Hepatocyte (in vitro differentiated cells): ENCODE measurements at regions not wholly inside any gene's neighbourhood (a gene's known extent, or its start where the extent isn't known, plus 50 kb on each side); places are given as distances from the start of the nearest gene placed in this dataset.

Experiments
- DNase-seq: peaks from one replicate; pipeline ENCODE4 v3.0.0-alpha.2; 2016; ENCODE audit warnings: low spot score
- H2AFZ ChIP-seq: fragments of 200-600 bp; sonication (generic); 2 replicates; pipeline ENCODE4 v1.6.0; 2016; ENCODE audit warnings: antibody characterized with exemption, mild to moderate bottlenecking
- H3K27ac ChIP-seq: fragments of 200-600 bp; sonication (generic); 2 replicates; pipeline ENCODE4 v1.5.1; 2016; ENCODE audit warnings: mild to moderate bottlenecking
- H3K27me3 ChIP-seq: fragments of 200-600 bp; sonication (generic); 2 replicates; pipeline ENCODE4 v1.6.1; 2016
- H3K36me3 ChIP-seq: fragments of 200-600 bp; sonication (generic); replicated peaks from 2 replicates; pipeline ENCODE4 v1.5.1; 2016; ENCODE audit warnings: low read depth; ENCODE audit not compliant: insufficient read depth
- H3K4me1 ChIP-seq: fragments of 200-600 bp; sonication (generic); 2 replicates; pipeline ENCODE4 v1.5.1; 2016; ENCODE audit warnings: mild to moderate bottlenecking, moderate library complexity; ENCODE audit not compliant: insufficient read depth
- H3K4me2 ChIP-seq: fragments of 200-600 bp; sonication (generic); 2 replicates; pipeline ENCODE4 v1.6.0; 2016
- H3K4me3 ChIP-seq: fragments of 200-600 bp; sonication (generic); 2 replicates; pipeline ENCODE4 v1.5.1; 2016; ENCODE audit warnings: mild to moderate bottlenecking
- H3K79me2 ChIP-seq: fragments of 200-600 bp; sonication (generic); 2 replicates; pipeline ENCODE4 v1.6.0; 2017; ENCODE audit warnings: mild to moderate bottlenecking
- H3K9me2 ChIP-seq: fragments of 200-600 bp; sonication (generic); replicated peaks from 2 replicates; pipeline ENCODE4 v1.6.0; 2017; ENCODE audit warnings: mild to moderate bottlenecking; ENCODE audit not compliant: insufficient read depth
- H3K9me3 ChIP-seq: fragments of 200-600 bp; sonication (generic); 2 replicates; pipeline ENCODE4 v1.5.1; 2016; ENCODE audit warnings: low read depth, mild to moderate bottlenecking
- H4K20me1 ChIP-seq: fragments of 200-600 bp; sonication (generic); 2 replicates; pipeline ENCODE4 v1.6.0; 2016; ENCODE audit warnings: mild to moderate bottlenecking; ENCODE audit not compliant: insufficient read depth, poor library complexity, severe bottlenecking
- EZH2 ChIP-seq: fragments of 200-600 bp; sonication (generic); IDR thresholded peaks from 2 replicates; pipeline ENCODE4 v1.6.1; 2016; ENCODE audit warnings: antibody characterized with exemption, mild to moderate bottlenecking, borderline replicate concordance
- EZH2phosphoT487 ChIP-seq: fragments of 200-600 bp; sonication (generic); IDR thresholded peaks from one replicate; pipeline ENCODE4 v1.6.1; 2018; ENCODE audit warnings: antibody characterized with exemption, mild to moderate bottlenecking, low read depth, moderate library complexity; ENCODE audit not compliant: unreplicated experiment, severe bottlenecking
- WGBS: methylation state at CpG from one replicate; pipeline ENCODE4 v1.1.6; 2016; ENCODE audit warnings: low lambda C conversion rate; ENCODE audit errors: missing lambda C conversion rate; 5-methylcytosine and 5-hydroxymethylcytosine counted together
- TF ChIP-seq, protein P1 (sequence below): fragments of 200-600 bp; sonication (generic); IDR thresholded peaks from 2 replicates; pipeline ENCODE4 v1.5.1; 2016; ENCODE audit warnings: antibody characterized with exemption, mild to moderate bottlenecking; ENCODE audit not compliant: poor library complexity

DNA sequence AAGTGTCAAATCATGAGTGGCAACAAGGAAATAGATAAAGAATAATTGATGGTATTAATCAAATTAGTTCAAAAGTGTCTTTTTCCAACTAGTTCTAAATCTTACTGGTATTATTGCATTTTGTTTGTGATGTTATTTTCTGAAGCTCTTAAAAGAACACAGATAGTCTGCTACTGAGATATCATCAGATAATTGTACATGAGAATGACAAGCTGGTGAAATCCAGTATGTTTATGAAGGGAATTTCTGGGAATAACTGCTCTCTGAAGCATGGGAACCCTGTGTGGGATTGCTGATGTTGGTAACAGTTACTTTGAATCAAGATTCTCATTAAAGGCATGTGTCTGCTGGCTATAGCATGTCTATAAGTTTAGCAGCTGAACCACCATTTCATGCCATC, 190.3 kb upstream of the CDIN1 start:
- H3K27ac ChIP-seq, result no peak overlapping the region
- DNase-seq, result no peak
- H3K27me3 ChIP-seq, result no peaks in the 10 kb centered on the region
- H3K9me3 ChIP-seq, result no peaks in the 10 kb centered on the region
- TF ChIP-seq EZH2phosphoT487 (no peak), EZH2 (no peak)
- TF ChIP-seq, protein P1, sequence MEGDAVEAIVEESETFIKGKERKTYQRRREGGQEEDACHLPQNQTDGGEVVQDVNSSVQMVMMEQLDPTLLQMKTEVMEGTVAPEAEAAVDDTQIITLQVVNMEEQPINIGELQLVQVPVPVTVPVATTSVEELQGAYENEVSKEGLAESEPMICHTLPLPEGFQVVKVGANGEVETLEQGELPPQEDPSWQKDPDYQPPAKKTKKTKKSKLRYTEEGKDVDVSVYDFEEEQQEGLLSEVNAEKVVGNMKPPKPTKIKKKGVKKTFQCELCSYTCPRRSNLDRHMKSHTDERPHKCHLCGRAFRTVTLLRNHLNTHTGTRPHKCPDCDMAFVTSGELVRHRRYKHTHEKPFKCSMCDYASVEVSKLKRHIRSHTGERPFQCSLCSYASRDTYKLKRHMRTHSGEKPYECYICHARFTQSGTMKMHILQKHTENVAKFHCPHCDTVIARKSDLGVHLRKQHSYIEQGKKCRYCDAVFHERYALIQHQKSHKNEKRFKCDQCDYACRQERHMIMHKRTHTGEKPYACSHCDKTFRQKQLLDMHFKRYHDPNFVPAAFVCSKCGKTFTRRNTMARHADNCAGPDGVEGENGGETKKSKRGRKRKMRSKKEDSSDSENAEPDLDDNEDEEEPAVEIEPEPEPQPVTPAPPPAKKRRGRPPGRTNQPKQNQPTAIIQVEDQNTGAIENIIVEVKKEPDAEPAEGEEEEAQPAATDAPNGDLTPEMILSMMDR, result no peak
- H3K9me2 ChIP-seq, result no peaks in the 10 kb centered on the region
- H3K4me3 ChIP-seq, result no peak overlapping the region
- H3K79me2 ChIP-seq, result no peaks in the 10 kb centered on the region
- H3K36me3 ChIP-seq, result no peaks in the 10 kb centered on the region
- H2AFZ ChIP-seq, result no peak overlapping the region
- H4K20me1 ChIP-seq, result no peaks in the 10 kb centered on the region
- H3K4me2 ChIP-seq, result no peak overlapping the region
- no peaks in the 10 kb centered on the region for H3K4me1 ChIP-seq

DNA sequence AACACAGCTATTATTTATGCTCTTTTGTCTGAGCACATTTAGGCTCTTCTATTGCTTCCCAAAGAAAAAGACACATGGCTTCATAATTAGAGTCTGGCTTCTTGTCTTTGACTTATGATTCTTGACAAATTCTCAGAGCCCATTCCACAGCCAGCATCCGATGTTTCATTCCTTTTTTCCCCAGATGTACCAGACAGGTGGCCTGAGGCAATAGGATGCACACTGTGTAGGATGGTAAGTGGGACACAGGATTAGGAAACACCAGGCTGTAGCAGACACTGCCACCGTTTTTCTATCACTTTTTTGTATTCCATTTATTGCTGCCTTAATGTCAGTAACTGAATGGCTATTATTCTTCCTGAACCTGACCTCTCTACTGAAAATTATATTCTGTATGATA, 188.9 kb upstream of the CDIN1 start:
- Histone ChIP-seq H3K36me3 (no peaks in the 10 kb centered on the region), H3K4me2 (no peak overlapping the region), H3K4me1 (no peaks in the 10 kb centered on the region), H3K4me3 (no peak overlapping the region), H3K79me2 (no peaks in the 10 kb centered on the region), H3K9me3 (no peaks in the 10 kb centered on the region), H3K9me2 (no peaks in the 10 kb centered on the region), H2AFZ (no peak overlapping the region), H4K20me1 (no peaks in the 10 kb centered on the region), H3K27ac (no peak overlapping the region), H3K27me3 (no peaks in the 10 kb centered on the region)
- TF ChIP-seq EZH2, result no peak
- TF ChIP-seq, protein P1, result no peak
- TF ChIP-seq EZH2phosphoT487, result no peak
- WGBS, result 68% methylated on average over 2 of the region's 2 CpGs
- DNase-seq, result no peak

GRCh38 chr15:36392676-36393266, 186.7 kb upstream of the CDIN1 start:
- H3K27ac ChIP-seq, result no peak overlapping the region
- no peaks in the 10 kb centered on the region for H3K4me1 ChIP-seq
- no peaks in the 10 kb centered on the region for H3K27me3 ChIP-seq
- no peaks in the 10 kb centered on the region for H3K79me2 ChIP-seq
- no peak overlapping the region for H3K4me3 ChIP-seq
- H4K20me1 ChIP-seq, result no peaks in the 10 kb centered on the region
- H3K36me3 ChIP-seq, result no peaks in the 10 kb centered on the region
- WGBS, result 58% methylated on average over 4 of the region's 4 CpGs
- H3K9me3 ChIP-seq, result no peaks in the 10 kb centered on the region
- DNase-seq, result no peak
- H3K4me2 ChIP-seq, result no peak overlapping the region
- H2AFZ ChIP-seq, result no peak overlapping the region
- H3K9me2 ChIP-seq, result no peaks in the 10 kb centered on the region
- TF ChIP-seq EZH2 (no peak), EZH2phosphoT487 (no peak)
- TF ChIP-seq, protein P1, result no peak

GRCh38 chr15:36398212-36398611, 181.2 kb upstream of the CDIN1 start:
- no peak overlapping the region for H3K4me2 ChIP-seq
- H3K36me3 ChIP-seq, result no peaks in the 10 kb centered on the region
- H3K4me3 ChIP-seq, result no peak overlapping the region
- no peaks in the 10 kb centered on the region for H3K27me3 ChIP-seq
- H3K4me1 ChIP-seq, result no peaks in the 10 kb centered on the region
- H3K9me3 ChIP-seq, result no peaks in the 10 kb centered on the region
- no peaks in the 10 kb centered on the region for H4K20me1 ChIP-seq
- 88% methylated on average over 3 of the region's 3 CpGs for WGBS
- no peak overlapping the region for H2AFZ ChIP-seq
- no peaks in the 10 kb centered on the region for H3K79me2 ChIP-seq
- H3K27ac ChIP-seq, result no peak overlapping the region
- DNase-seq, result no peak
- TF ChIP-seq EZH2phosphoT487, result no peak
- no peak for TF ChIP-seq EZH2
- TF ChIP-seq, protein P1, result no peak
- no peaks in the 10 kb centered on the region for H3K9me2 ChIP-seq
